AG10803 (cell line): ENCODE measurements at regions not wholly inside any gene's neighbourhood (a gene's known extent, or its start where the extent isn't known, plus 50 kb on each side); places are given as distances from the start of the nearest gene placed in this dataset.
"Not testable (repeated sequence)": the region's sequence is repeated elsewhere in the genome, so short reads cannot be mapped to it uniquely, and the experiment has no call there.

Experiments used
- DNase-seq: peaks from one replicate; pipeline ENCODE4 v3.0.0; 2010; ENCODE audit warnings: low read depth
- H3K4me3 ChIP-seq: 2 replicates; pipeline ENCODE4 v1.5.1; 2011; ENCODE audit warnings: mild to moderate bottlenecking, low read length, control low read depth
- TF ChIP-seq, protein P1 (sequence below): conservative IDR thresholded peaks from 2 replicates; pipeline ENCODE4 v1.5.1; 2011; ENCODE audit warnings: mild to moderate bottlenecking, low read length, control low read depth, inconsistent platforms

- DNase-seq = no peak
- TF ChIP-seq, protein P1, sequence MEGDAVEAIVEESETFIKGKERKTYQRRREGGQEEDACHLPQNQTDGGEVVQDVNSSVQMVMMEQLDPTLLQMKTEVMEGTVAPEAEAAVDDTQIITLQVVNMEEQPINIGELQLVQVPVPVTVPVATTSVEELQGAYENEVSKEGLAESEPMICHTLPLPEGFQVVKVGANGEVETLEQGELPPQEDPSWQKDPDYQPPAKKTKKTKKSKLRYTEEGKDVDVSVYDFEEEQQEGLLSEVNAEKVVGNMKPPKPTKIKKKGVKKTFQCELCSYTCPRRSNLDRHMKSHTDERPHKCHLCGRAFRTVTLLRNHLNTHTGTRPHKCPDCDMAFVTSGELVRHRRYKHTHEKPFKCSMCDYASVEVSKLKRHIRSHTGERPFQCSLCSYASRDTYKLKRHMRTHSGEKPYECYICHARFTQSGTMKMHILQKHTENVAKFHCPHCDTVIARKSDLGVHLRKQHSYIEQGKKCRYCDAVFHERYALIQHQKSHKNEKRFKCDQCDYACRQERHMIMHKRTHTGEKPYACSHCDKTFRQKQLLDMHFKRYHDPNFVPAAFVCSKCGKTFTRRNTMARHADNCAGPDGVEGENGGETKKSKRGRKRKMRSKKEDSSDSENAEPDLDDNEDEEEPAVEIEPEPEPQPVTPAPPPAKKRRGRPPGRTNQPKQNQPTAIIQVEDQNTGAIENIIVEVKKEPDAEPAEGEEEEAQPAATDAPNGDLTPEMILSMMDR = no peak
- no peak overlapping the region for H3K4me3 ChIP-seq
Observed at GRCh38 chr6:3615391-3616380, 135.8 kb downstream of the PXDC1 start.

GRCh38 chr6:3614918-3615317 is 136.6 kb downstream of the PXDC1 start:
- TF ChIP-seq, protein P1 = no peak
- DNase-seq = no peak
- H3K4me3 ChIP-seq = no peak overlapping the region

DNA sequence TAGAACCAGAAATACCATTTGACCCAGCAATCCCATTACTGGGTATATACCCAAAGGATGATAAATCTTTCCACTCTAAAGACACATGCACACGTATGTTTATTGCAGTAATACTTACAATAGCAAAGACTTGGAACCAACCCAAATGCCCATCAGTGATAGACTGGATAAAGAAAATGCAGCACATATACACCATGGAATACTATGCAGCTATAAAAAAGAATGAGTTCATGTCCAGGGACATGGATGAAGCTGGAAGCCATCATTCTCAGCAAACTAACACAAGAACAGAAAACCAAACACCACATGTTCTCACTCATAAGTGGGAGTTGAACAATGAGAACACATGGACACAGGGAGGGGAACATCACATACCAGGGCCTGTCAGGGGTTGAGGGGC is 137.9 kb downstream of the PXDC1 start:
- DNase-seq, H3K4me3 ChIP-seq: not testable (repeated sequence)

GRCh38 chr6:3612341-3613041 is 139.0 kb downstream of the PXDC1 start:
- no peak overlapping the region for H3K4me3 ChIP-seq
- TF ChIP-seq, protein P1 = no peak
- peak; percentile 95 for DNase-seq

DNA sequence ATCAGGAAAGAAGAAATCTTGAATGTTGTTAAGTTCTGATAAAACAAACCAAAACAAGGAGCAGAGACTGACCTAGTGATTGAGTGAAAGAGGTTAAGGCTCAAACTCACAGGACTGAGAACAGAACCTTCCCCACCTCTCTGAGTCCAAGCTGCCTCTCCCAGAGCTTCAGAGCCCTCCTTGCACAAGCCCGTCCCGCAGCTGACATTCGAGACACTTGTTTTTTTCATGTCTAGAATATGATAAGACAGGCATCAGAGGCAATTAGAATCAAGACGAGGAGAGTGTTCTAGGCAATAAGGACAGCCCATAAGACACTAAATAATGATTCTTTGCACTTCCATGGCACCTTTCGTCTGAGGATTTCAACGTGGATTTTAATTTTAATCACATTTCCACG is 140.6 kb downstream of the PXDC1 start:
- TF ChIP-seq, protein P1 = no peak
- DNase-seq = no peak
- H3K4me3 ChIP-seq = no peak overlapping the region

- H3K4me3 ChIP-seq = no peak overlapping the region
- peak; percentile 9 for DNase-seq
- TF ChIP-seq, protein P1 = no peak
Observed at GRCh38 chr6:3610206-3610605, 141.3 kb downstream of the PXDC1 start.

GRCh38 chr6:3609388-3609787 is 142.1 kb downstream of the PXDC1 start:
- no peak for DNase-seq
- no peak overlapping the region for H3K4me3 ChIP-seq
- TF ChIP-seq, protein P1 = no peak
